ENCODE measurements at regions not wholly inside any gene's neighbourhood (a gene's known extent, or its start where the extent isn't known, plus 50 kb on each side); places are given as distances from the start of the nearest gene placed in this dataset.

DNA sequence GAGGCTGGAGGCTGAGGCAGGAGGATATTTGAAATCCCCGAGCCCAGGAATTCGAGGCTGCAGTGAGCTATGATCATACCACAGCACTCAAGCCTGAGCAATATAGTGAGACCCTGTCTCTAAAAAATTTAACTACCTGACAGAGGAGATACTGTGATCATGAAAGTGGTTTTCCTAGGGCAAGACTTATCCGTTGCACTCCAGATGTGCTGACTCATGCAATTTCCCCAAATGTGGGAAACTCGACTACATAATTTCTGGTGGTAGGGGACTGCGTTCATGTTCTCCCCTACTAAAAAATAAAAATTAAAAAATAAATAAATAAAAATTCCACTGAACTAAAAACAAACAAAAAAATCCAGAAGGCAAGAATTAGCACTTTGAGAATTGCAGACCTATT is 271.7 kb downstream of the SHQ1 start:
- Mint-ChIP-seq H3K9me3 (no peaks in the 10 kb centered on the region), H3K27ac (no peak overlapping the region), H3K27me3 (no peaks in the 10 kb centered on the region), H3K36me3 (ENCODE audit: low read depth) (no peaks in the 10 kb centered on the region), H3K4me1 (no peaks in the 10 kb centered on the region), H3K4me3 (no peak overlapping the region)
- ChIA-PET CTCF (no interaction called here), POLR2A (no interaction called here)
- DNase-seq: no peak

DNA sequence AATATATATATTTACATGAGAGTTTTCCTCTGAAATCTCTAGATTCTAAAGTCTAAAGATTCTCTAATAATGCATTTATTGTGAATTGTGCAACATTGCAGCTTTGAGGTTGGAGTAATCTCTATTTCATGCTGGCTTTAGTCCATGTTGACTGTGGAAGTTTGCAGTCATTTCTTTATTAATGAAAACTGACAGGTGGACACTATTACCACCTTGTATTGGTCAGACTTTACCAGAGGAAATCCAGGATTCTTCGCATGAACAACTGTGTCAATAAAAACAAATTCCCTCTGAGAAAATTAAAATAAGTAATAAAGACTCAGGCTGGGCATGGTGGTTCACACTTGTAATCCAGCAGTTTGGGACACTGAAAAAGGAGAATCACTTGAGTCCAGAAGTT is 274.1 kb downstream of the SHQ1 start:
- ChIA-PET CTCF (no interaction called here), POLR2A (no interaction called here)
- no peak overlapping the region for H3K27ac Mint-ChIP-seq
- DNase-seq: no peak
- no peaks in the 10 kb centered on the region for H3K9me3 Mint-ChIP-seq
- no peak overlapping the region for H3K4me3 Mint-ChIP-seq
- no peaks in the 10 kb centered on the region for H3K4me1 Mint-ChIP-seq
- no peaks in the 10 kb centered on the region for H3K36me3 Mint-ChIP-seq (ENCODE audit: low read depth)
- no peaks in the 10 kb centered on the region for H3K27me3 Mint-ChIP-seq

DNA sequence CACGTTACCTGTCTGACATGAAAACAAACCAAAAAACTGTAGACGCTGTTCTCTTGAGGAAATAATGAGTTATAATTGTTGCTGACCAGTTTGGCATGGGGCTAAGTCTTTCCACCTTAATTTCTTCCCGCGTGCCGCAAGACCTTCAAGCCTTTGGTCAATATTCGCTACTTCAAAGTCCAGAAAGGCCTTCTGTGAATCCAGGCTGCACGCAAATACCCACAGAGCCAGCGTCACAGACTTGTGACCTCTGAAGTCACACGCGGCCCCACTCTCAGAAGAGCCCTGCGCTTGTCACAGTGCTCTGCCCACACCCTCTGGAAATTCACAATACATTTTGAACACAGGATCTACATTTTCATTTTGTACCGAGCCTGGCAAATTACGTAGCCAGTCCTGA is 275.2 kb downstream of the SHQ1 start:
- Mint-ChIP-seq H3K9me3 (no peaks in the 10 kb centered on the region), H3K36me3 (ENCODE audit: low read depth) (no peaks in the 10 kb centered on the region), H3K4me3 (no peak overlapping the region), H3K27ac (no peak overlapping the region), H3K27me3 (no peaks in the 10 kb centered on the region), H3K4me1 (no peaks in the 10 kb centered on the region)
- DNase-seq: no peak
- POLR2A ChIA-PET: no interaction called here
- CTCF ChIA-PET: no interaction called here

DNA sequence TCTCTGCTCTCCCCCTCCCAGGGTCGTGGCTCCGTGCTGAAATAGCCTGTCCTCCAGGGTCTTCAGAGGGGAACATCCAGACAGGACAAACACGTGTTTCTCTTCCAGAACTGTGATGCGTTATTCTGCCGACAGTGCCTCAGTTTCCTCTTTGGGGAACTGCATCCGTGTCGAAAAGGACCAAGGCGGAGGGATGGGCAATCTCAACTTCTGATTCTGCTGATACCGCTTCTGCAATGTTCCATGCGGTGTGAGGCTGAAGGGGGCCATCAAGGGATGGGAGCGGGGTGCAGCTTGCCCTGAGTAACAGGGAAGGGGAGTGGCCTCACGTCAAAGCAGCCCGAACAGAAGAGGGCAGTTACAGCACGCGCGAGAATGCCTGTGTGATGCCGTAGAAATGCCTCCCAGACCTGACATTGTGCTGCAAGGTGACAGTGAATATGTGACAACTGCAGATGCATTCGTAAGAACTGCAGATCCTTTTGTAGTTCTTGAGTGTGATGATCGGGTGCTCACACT is 275.7 kb downstream of the SHQ1 start:
- Mint-ChIP-seq H3K27ac (no peak overlapping the region), H3K27me3 (no peaks in the 10 kb centered on the region), H3K36me3 (ENCODE audit: low read depth) (no peaks in the 10 kb centered on the region), H3K4me1 (no peaks in the 10 kb centered on the region), H3K4me3 (no peak overlapping the region), H3K9me3 (no peaks in the 10 kb centered on the region)
- ChIA-PET CTCF (no interaction called here), POLR2A (no interaction called here)
- no peak for DNase-seq

DNA sequence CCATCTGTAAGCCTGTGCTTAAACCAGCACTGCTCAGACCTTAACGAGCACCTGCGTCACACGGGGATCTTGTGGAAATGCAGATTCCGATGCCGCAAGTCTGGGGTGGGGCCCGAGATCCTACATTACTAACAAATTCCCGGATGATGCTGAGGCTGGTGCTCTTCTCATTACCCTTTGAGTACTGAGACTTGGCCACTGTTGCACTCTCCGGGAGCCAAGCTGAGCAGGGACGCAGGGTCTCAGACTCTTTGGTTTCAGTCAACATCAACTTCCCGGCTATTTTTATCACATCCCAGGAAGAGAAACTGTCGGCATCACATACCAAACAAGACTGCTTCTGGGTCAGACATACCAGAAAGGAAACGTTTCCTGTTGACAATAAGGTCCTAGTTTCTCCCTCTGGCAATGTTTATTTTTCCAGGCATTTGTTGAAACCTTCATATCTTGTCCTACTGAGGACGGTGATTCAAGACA is 276.6 kb downstream of the SHQ1 start:
- H3K9me3 Mint-ChIP-seq: no peaks in the 10 kb centered on the region
- no peaks in the 10 kb centered on the region for H3K4me1 Mint-ChIP-seq
- no peak for DNase-seq
- H3K27me3 Mint-ChIP-seq: no peaks in the 10 kb centered on the region
- ChIA-PET CTCF (no interaction called here), POLR2A (no interaction called here)
- no peak overlapping the region for H3K4me3 Mint-ChIP-seq
- H3K27ac Mint-ChIP-seq: no peak overlapping the region
- H3K36me3 Mint-ChIP-seq (ENCODE audit: low read depth): no peaks in the 10 kb centered on the region

DNA sequence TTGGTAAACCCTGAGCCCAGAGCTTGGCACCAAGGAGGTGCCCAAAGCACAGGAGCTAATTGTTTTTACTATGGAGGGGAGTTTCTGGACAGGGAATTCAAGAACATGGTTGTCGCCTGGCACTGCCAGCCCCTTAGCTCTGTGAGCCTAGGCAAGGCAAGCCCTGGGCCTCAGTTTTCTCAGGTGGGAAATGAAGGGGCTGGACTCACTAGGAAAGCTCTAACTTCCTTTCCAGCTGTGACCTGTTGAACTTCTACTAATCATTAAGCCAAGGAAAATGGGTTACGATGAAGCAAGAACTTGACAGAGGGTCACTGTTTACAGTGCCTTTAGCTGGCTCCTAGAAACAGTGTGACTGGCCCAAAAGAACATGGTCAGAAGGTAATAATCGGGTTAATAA is 277.2 kb downstream of the SHQ1 start:
- H3K36me3 Mint-ChIP-seq (ENCODE audit: low read depth): no peaks in the 10 kb centered on the region
- no peaks in the 10 kb centered on the region for H3K27me3 Mint-ChIP-seq
- ChIA-PET CTCF (no interaction called here), POLR2A (no interaction called here)
- H3K9me3 Mint-ChIP-seq: no peaks in the 10 kb centered on the region
- no peak for DNase-seq
- H3K27ac Mint-ChIP-seq: no peak overlapping the region
- no peak overlapping the region for H3K4me3 Mint-ChIP-seq
- no peaks in the 10 kb centered on the region for H3K4me1 Mint-ChIP-seq

DNA sequence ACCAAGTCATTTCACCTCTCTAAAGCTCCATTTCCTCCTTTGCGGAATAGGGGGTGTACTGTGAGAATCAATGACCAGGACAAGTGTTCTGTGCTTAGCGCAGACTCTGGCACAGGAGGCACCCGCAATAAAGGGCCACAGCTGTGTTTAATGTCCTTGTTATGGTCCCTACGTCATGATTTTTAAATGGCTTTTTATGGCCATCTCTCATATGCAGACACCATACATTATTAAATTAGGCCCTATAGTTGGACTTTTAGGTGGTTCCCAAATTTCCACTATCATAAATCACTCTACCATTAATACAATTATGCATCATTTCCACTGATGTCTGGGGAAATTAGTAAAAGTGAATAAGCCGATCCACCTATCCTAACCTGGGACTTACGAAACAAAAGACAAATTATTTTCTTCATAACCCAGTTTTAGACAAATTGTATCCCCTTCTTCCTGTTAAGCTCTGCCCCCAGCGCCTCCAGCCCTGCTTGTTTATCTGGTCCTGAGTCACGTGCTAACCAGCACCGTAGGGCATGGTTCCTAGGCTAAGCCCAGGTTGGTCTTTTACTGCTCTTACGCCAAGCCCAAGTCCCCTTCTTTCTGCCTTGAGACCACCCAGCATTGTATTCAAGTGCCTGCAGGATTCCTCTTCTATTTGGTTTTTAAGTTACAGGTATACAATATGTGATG is 278.3 kb downstream of the SHQ1 start:
- no peak overlapping the region for H3K27ac Mint-ChIP-seq
- no peaks in the 10 kb centered on the region for H3K4me1 Mint-ChIP-seq
- no peaks in the 10 kb centered on the region for H3K36me3 Mint-ChIP-seq (ENCODE audit: low read depth)
- H3K9me3 Mint-ChIP-seq: no peaks in the 10 kb centered on the region
- no peak for DNase-seq
- H3K4me3 Mint-ChIP-seq: no peak overlapping the region
- H3K27me3 Mint-ChIP-seq: no peaks in the 10 kb centered on the region
- POLR2A ChIA-PET: no interaction called here
- CTCF ChIA-PET: no interaction called here

DNA sequence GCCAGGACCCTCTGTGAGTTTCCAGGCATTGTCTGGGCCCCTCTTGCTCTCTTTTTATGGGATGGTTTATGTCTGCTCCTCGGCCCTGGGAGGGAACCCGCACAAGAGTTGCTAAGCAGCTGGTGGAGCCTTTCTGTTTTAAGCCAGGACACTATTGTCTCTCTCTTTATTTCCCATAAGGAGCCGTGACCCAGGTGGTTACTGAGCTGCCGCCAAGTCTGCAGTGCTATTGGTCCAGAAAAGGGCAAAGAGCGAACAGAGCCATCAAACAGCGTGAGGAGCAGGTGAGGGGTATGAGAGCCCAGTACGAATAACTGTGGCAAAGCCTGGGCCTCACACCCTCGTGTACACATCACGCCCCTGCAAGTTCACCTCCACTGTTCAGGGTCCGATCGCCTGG is 280.2 kb downstream of the SHQ1 start:
- Mint-ChIP-seq H3K27ac (no peak overlapping the region), H3K4me3 (no peak overlapping the region), H3K27me3 (no peaks in the 10 kb centered on the region), H3K4me1 (no peaks in the 10 kb centered on the region), H3K9me3 (no peaks in the 10 kb centered on the region), H3K36me3 (ENCODE audit: low read depth) (no peaks in the 10 kb centered on the region)
- POLR2A ChIA-PET: no interaction called here
- no peak for DNase-seq
- CTCF ChIA-PET: no interaction called here

DNA sequence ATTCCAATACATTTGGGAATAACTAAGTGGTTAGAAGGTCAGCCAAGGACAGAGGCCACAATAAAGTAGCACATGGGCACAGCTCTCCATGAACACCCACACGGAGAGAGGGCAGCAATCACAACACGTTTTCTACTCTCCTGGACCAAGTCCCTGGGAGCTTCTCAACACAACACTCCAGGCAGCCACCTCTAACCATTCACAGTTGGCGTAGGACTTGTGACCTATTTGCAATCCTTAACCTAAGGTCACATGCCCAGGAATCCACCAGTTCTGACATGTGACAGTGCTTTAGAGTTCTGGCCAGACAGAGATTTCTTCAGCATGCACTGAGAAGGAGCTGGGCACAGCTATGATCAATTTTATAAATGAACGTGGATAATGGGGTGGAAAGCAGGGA is 280.8 kb downstream of the SHQ1 start:
- Mint-ChIP-seq H3K9me3 (no peaks in the 10 kb centered on the region), H3K4me3 (no peak overlapping the region), H3K36me3 (ENCODE audit: low read depth) (no peaks in the 10 kb centered on the region), H3K27ac (no peak overlapping the region), H3K4me1 (no peaks in the 10 kb centered on the region), H3K27me3 (no peaks in the 10 kb centered on the region)
- CTCF ChIA-PET: no interaction called here
- POLR2A ChIA-PET: no interaction called here
- no peak for DNase-seq

DNA sequence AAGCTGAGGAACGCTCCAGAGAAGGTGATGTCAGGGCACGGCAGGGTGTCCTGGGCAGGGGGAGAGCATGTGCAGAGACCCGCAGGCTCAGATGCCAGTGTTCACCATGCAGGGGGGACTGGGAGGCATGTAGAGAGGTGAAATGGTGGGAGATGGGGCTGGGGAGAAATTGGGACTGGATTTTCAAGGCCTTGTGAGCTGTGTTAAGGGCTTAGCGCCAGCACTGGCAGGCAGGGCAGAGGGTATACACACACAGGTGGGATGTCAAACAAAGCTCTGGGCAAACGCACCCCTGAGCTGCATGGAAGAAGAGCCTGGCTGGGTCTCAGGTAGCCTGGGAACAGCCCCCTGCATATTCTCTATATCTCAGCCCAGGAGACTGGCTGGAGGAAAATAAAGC is 282.7 kb downstream of the SHQ1 start:
- CTCF ChIA-PET: no interaction called here

DNA sequence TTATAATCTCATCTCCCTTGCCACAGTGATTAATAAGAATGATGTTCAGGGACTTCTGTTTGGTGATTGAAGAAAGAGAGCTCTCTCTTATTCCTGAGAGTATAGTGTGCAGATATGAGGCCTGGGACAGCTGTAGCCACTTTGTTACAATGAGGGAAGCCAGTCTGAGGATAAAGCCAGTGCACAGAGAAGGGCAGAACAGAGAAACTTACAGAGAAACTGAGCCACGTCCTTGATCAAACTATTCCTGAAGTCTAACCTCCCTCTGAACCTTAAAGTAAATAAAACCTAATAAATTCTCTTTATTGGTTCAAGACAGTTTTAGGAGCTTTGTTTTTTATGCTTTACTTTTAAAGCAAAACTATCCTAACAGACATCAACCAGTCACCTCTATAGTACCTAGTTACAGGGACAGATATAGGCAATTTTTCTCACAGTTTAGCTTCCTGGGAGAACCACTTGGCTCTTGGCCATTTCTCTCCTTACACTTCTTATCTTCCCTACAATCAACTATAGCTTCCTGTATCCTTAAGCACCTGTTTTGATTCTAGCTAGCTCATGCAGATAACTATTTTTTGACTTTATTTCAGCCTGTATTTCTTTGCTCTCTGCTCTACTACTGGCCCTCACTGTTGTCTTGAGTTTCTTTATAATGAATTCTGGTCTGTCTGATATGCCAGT is 284.4 kb downstream of the SHQ1 start:
- no peaks in the 10 kb centered on the region for H3K4me1 Mint-ChIP-seq
- no peak overlapping the region for H3K4me3 Mint-ChIP-seq
- no peak for DNase-seq
- no peaks in the 10 kb centered on the region for H3K9me3 Mint-ChIP-seq
- H3K36me3 Mint-ChIP-seq (ENCODE audit: low read depth): no peaks in the 10 kb centered on the region
- H3K27ac Mint-ChIP-seq: no peak overlapping the region
- POLR2A ChIA-PET: no interaction called here
- no peaks in the 10 kb centered on the region for H3K27me3 Mint-ChIP-seq
- CTCF ChIA-PET: no interaction called here

More for the DNA sequence above, 282.7 kb downstream of the SHQ1 start:
- Mint-ChIP-seq H3K9me3 (no peaks in the 10 kb centered on the region), H3K36me3 (ENCODE audit: low read depth) (no peaks in the 10 kb centered on the region), H3K4me3 (no peak overlapping the region), H3K27me3 (no peaks in the 10 kb centered on the region), H3K27ac (no peak overlapping the region), H3K4me1 (no peaks in the 10 kb centered on the region)
- POLR2A ChIA-PET: no interaction called here
- DNase-seq: no peak

DNA sequence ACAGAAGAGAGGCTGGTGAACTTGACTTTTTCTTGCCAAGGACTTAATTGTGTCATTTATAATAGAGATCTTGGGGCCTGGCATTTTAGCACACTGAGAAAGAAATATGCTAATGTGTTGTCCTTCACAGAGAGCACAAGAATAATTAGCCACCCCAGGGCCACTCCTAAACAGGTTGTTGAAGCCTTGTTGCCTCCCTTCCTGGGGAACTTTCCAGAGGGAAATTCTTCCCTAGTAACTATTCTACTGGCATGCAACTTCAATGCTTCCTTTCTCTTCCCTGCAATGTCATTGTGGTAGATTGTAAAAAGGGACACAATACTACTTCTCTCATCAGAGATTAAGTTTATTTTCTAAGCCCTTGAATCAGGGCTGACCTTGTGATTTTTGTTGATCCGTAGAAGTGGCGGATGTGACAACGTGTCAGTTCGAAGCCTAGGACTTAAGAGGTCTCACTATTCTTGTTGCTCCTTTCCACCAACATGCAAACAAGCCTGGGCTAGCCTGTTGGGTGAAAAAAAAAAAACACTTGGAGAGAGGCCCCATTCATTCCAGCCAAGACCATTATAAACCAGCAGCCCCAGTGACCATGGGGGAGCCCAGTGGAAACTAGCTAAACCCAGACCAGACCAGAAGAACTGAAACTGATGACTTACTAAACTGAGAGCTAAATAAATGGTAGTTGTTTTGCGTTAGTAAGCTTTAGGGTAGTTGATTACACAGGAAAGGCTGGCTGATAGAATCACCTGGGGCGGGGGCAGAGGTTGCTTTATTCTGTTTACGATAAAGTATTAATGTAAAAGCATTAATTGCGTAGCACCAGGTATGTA is 287.2 kb downstream of the SHQ1 start:
- no peaks in the 10 kb centered on the region for H3K36me3 Mint-ChIP-seq (ENCODE audit: low read depth)
- POLR2A ChIA-PET: no interaction called here

DNA sequence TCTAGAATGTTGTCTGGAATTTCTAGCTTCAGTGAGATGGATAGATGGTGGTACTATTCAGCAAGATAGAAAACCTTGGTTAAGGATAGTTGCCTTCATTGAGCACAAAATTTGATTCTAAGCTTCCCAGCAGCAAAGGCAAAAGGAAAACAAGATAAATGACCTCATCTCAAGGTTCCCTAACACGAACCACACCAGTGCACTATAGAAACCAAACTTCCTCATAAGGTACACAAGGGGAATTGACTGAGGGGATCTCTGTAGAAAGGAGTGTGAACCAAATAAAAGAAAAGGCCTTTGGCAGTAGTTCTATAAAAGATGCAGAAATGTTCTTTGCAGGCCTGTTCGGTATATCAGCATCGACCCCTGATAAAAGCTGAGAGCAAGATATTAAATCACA is 288.9 kb downstream of the SHQ1 start:
- Mint-ChIP-seq H3K4me1 (no peaks in the 10 kb centered on the region), H3K36me3 (ENCODE audit: low read depth) (no peaks in the 10 kb centered on the region), H3K4me3 (no peak overlapping the region), H3K27ac (no peak overlapping the region), H3K27me3 (no peaks in the 10 kb centered on the region), H3K9me3 (peaks cover 5% of the 10 kb centered on the region)
- no peak for DNase-seq
- CTCF ChIA-PET: no interaction called here
- POLR2A ChIA-PET: no interaction called here

More for the DNA sequence above, 287.2 kb downstream of the SHQ1 start:
- no peak overlapping the region for H3K4me3 Mint-ChIP-seq
- CTCF ChIA-PET: no interaction called here
- no peak for DNase-seq
- peaks cover 5% of the 10 kb centered on the region for H3K9me3 Mint-ChIP-seq
- no peaks in the 10 kb centered on the region for H3K27me3 Mint-ChIP-seq
- H3K4me1 Mint-ChIP-seq: no peaks in the 10 kb centered on the region
- no peak overlapping the region for H3K27ac Mint-ChIP-seq

DNA sequence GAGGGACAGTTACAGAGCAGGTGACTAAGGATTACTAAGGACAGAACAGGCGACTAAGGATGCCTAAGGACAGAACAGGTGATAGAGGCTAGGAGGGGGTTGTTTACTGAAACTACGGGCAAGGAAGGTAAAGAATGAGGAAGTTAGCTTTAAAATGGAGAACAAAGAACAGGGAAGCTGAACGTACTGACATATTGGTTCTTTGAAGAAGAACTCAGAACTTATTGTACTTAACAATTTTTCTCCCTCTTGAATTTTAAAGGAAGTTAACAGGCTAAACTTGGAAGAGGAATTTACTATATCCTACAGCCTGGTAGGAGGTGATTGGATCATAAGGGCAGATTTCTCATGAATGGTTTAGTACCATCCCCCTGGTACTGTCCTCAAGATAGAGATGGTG is 290.2 kb downstream of the SHQ1 start:
- H3K9me3 Mint-ChIP-seq: peaks cover 5% of the 10 kb centered on the region
- H3K4me3 Mint-ChIP-seq: no peak overlapping the region
- no peaks in the 10 kb centered on the region for H3K27me3 Mint-ChIP-seq
- ChIA-PET POLR2A (no interaction called here), CTCF (no interaction called here)
- H3K36me3 Mint-ChIP-seq (ENCODE audit: low read depth): no peaks in the 10 kb centered on the region
- H3K27ac Mint-ChIP-seq: no peak overlapping the region
- H3K4me1 Mint-ChIP-seq: no peaks in the 10 kb centered on the region
- no peak for DNase-seq
